Hepatocyte (in vitro differentiated cells): ENCODE measurements at regions not wholly inside any gene's neighbourhood (a gene's known extent, or its start where the extent isn't known, plus 50 kb on each side); places are given as distances from the start of the nearest gene placed in this dataset.

Source experiments
- EZH2 ChIP-seq: fragments of 200-600 bp; sonication (generic); IDR thresholded peaks from 2 replicates; pipeline ENCODE4 v1.6.1; 2016; ENCODE audit warnings: antibody characterized with exemption, mild to moderate bottlenecking, borderline replicate concordance
- TF ChIP-seq, protein P1 (sequence below): fragments of 200-600 bp; sonication (generic); IDR thresholded peaks from 2 replicates; pipeline ENCODE4 v1.5.1; 2016; ENCODE audit warnings: antibody characterized with exemption, mild to moderate bottlenecking; ENCODE audit not compliant: poor library complexity

DNA sequence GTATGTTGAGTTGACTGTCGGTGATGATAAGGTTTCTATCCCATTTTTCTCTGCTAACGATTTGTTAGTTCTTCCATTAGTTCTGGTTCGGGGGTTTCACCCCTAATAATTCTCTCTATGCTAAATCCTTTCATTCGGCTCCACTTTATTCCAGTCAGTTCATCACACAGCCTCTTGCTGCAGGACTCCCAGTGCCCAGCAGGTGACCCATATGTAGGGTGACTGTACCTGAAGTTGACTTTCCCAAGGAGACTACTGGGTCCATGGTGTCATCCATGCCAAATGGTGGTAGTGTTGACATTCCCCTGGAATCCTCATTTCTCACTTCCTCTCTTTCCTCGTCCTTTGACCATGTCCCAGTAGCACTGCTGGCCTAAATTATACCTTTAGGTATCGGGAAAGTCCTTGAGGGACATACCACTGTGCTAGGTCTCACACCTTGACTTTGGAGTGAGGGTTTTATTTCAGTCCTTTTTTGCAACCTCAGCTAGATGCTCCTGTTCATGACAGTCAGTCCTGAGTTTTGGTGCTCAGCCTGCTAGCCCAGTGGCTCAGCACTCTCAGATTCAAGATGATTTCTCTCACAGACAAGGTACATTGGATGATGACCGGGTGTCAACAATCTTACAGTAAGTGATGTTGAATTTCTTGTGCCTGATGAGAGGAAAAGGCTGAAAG, 105.1 kb upstream of the ARHGAP24 start:
- TF ChIP-seq, protein P1, sequence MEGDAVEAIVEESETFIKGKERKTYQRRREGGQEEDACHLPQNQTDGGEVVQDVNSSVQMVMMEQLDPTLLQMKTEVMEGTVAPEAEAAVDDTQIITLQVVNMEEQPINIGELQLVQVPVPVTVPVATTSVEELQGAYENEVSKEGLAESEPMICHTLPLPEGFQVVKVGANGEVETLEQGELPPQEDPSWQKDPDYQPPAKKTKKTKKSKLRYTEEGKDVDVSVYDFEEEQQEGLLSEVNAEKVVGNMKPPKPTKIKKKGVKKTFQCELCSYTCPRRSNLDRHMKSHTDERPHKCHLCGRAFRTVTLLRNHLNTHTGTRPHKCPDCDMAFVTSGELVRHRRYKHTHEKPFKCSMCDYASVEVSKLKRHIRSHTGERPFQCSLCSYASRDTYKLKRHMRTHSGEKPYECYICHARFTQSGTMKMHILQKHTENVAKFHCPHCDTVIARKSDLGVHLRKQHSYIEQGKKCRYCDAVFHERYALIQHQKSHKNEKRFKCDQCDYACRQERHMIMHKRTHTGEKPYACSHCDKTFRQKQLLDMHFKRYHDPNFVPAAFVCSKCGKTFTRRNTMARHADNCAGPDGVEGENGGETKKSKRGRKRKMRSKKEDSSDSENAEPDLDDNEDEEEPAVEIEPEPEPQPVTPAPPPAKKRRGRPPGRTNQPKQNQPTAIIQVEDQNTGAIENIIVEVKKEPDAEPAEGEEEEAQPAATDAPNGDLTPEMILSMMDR: no peak
- TF ChIP-seq EZH2: no peak
